K562 (cell line): ENCODE measurements at regions not wholly inside any gene's neighbourhood (a gene's known extent, or its start where the extent isn't known, plus 50 kb on each side); places are given as distances from the start of the nearest gene placed in this dataset.

Source experiments
- ATAC-seq: fragments of 200-7000 bp; cut with Tn5 transposase; 3 replicates; pipeline ENCODE4 v1.9.1; 2020; ENCODE audit warnings: moderate library complexity
- BruUV-seq: library from RNA; stranded (reverse); fragments of 400-500 nt; replicated peaks from 2 replicates; lab custom pipeline; 2021; lab: Mats Ljungman, UMichigan
- CTCF ChIA-PET: fragments of 300-600 bp; formaldehyde crosslinking; extraction: SDS; loops from one replicate; lab custom pipeline; 2021; ENCODE audit warnings: low intra/inter-chr PET ratio; lab: Yijun Ruan, JAX
- POLR2A ChIA-PET: fragments of 300-600, 350-650 bp; sonication (Branson Sonifier 250); formaldehyde crosslinking; extraction: SDS; loops from one replicate; lab custom pipeline; 2021; ENCODE audit warnings: antibody characterized with exemption, inconsistent platforms; lab: Yijun Ruan, JAX
- DNase-seq, 4 experiments: peaks; one replicate each; pipeline versions ENCODE4 v3.0.0 to v3.0.0-alpha.2; 2011 to 2018; ENCODE audit warnings: low spot score in 3 of 4, mixed read lengths in 3 of 4; ENCODE audit errors: extremely low read depth in 1 of 4
- FAIRE-seq: peaks from 2 replicates; lab custom pipeline; 2011; peaks lifted over from hg19 to GRCh38; lab: Jason Lieb, UNC
- H2AFZ ChIP-seq: 2 replicates; pipeline ENCODE4 v1.6.0; 2011; ENCODE audit warnings: low read depth, low read length, control low read depth, inconsistent platforms
- H3K27ac ChIP-seq: fragments of 200-600 bp; 3 replicates; pipeline ENCODE4 v1.8.0; 2011; ENCODE audit warnings: low read depth, mild to moderate bottlenecking, control low read depth, inconsistent platforms, low read length, moderate library complexity, mixed read lengths; ENCODE audit errors: extremely low read depth
- H3K27me3 ChIP-seq, 2 experiments: fragments of 300-600 bp in 1 of 2; 2 replicates in 1 of 2; 3 replicates in 1 of 2; pipeline versions ENCODE4 v1.6.0 to v1.8.0; 2011; ENCODE audit warnings: inconsistent platforms in 2 of 2, low read length in 2 of 2, mild to moderate bottlenecking in 1 of 2, mixed read lengths in 1 of 2, moderate library complexity in 1 of 2; ENCODE audit not compliant: control insufficient read depth in 2 of 2, insufficient read depth in 2 of 2
- H3K36me3 ChIP-seq: fragments of 300-600 bp; 3 replicates; pipeline ENCODE4 v1.8.0; 2011; ENCODE audit warnings: mild to moderate bottlenecking, low read length, inconsistent platforms; ENCODE audit not compliant: control insufficient read depth, insufficient read depth
- H3K4me1 ChIP-seq, 2 experiments: fragments of 200-600 bp in 1 of 2; replicated peaks in 1 of 2; 2 replicates in 1 of 2; 3 replicates in 1 of 2; pipeline versions ENCODE4 v1.5.1 to v1.8.0; 2011; ENCODE audit warnings: inconsistent platforms in 2 of 2, low read length in 2 of 2, mild to moderate bottlenecking in 1 of 2, mixed read lengths in 1 of 2, moderate library complexity in 1 of 2; ENCODE audit not compliant: control insufficient read depth in 2 of 2, insufficient read depth in 2 of 2
- H3K4me2 ChIP-seq: 2 replicates; pipeline ENCODE4 v1.6.1; 2011; ENCODE audit warnings: low read length, control low read depth, inconsistent platforms, mixed read lengths; ENCODE audit not compliant: insufficient read depth
- H3K4me3 ChIP-seq: fragments of 200-600 bp; sonication (generic), shearing (Covaris generic); 2 replicates; pipeline ENCODE4 v1.5.1; 2016; ENCODE audit warnings: control low read depth, inconsistent platforms
- H3K79me2 ChIP-seq: fragments of 200-600 bp; 3 replicates; pipeline ENCODE4 v1.8.0; 2011; ENCODE audit warnings: low read length, inconsistent platforms; ENCODE audit not compliant: control insufficient read depth, insufficient read depth
- H3K9ac ChIP-seq, 2 experiments: 2 replicates each; pipeline versions ENCODE4 v1.6.0 to v1.6.1; 2011; ENCODE audit warnings: low read depth in 2 of 2, low read length in 2 of 2, control low read depth in 1 of 2, inconsistent platforms in 1 of 2, mild to moderate bottlenecking in 1 of 2, mixed read lengths in 1 of 2; ENCODE audit not compliant: insufficient read depth in 1 of 2
- H3K9me1 ChIP-seq: one replicate; pipeline ENCODE4 v1.6.0; 2011; ENCODE audit warnings: inconsistent platforms, mild to moderate bottlenecking, low read length, moderate library complexity; ENCODE audit not compliant: control insufficient read depth, insufficient read depth
- H3K9me3 ChIP-seq: replicated peaks from 2 replicates; pipeline ENCODE4 v1.5.1; 2011; ENCODE audit warnings: low read depth, low read length, inconsistent platforms; ENCODE audit not compliant: control insufficient read depth, insufficient read depth
- H4K20me1 ChIP-seq: replicated peaks from 2 replicates; pipeline ENCODE4 v1.6.1; 2011; ENCODE audit warnings: low read length, inconsistent platforms, mixed read lengths; ENCODE audit not compliant: control insufficient read depth, insufficient read depth
- ATF1 ChIP-seq, 2 experiments: fragments of 450-650 bp in 1 of 2; IDR thresholded peaks; 2 replicates each; pipeline ENCODE4 v1.6.1; 2016; ENCODE audit warnings: missing compliant biosample characterization in 1 of 2, missing genetic modification characterization in 1 of 2
- CBFA2T2 ChIP-seq: fragments of 450-650 bp; conservative IDR thresholded peaks from 2 replicates; pipeline ENCODE4 v1.6.1; 2017; ENCODE audit warnings: mild to moderate bottlenecking
- FOSL1 ChIP-seq: fragments of 200-800 bp; sonication (Bioruptor generic); conservative IDR thresholded peaks from 2 replicates; pipeline ENCODE4 v1.6.1; 2016; ENCODE audit warnings: missing genetic modification characterization, missing compliant biosample characterization
- JUNB ChIP-seq: fragments of 450-650 bp; formaldehyde crosslinking; conservative IDR thresholded peaks from 2 replicates; pipeline ENCODE4 v1.4.0; 2020; ENCODE audit warnings: mild to moderate bottlenecking
- NFIX ChIP-seq: fragments of 250-450 bp; sonication (Bioruptor Pico); IDR thresholded peaks from 2 replicates; pipeline ENCODE4 v1.4.0; 2020; ENCODE audit warnings: low read depth, mild to moderate bottlenecking, moderate library complexity
- NR1H2 ChIP-seq: sonication (generic); formaldehyde crosslinking; IDR thresholded peaks from 2 replicates; pipeline ENCODE4 v1.4.0; 2020; ENCODE audit warnings: mild to moderate bottlenecking, missing genetic modification reagents
- PCBP1 ChIP-seq: fragments of 200-400 bp; formaldehyde crosslinking; IDR thresholded peaks from 2 replicates; pipeline ENCODE4 v1.6.1; 2018; ENCODE audit warnings: mild to moderate bottlenecking, low read depth, low read length; ENCODE audit not compliant: poor library complexity, severe bottlenecking
- RHOXF2B ChIP-seq: fragments of 250-450 bp; sonication (Bioruptor Pico); conservative IDR thresholded peaks from 2 replicates; pipeline ENCODE4 v1.5.1; 2021
- SIN3B ChIP-seq: fragments of 450-650 bp; IDR thresholded peaks from 2 replicates; pipeline ENCODE4 v1.6.1; 2017; ENCODE audit warnings: low read depth, mild to moderate bottlenecking, moderate library complexity
- STAG1 ChIP-seq: sonication (generic); formaldehyde crosslinking; IDR thresholded peaks from 2 replicates; pipeline ENCODE4 v1.5.0; 2020; ENCODE audit warnings: missing genetic modification reagents, borderline replicate concordance
- TEAD4 ChIP-seq, 2 experiments: sonication (generic) in 1 of 2; formaldehyde crosslinking in 1 of 2; IDR thresholded peaks; 2 replicates each; pipeline versions ENCODE4 v1.6.1 to v1.8.0; 2012 to 2022; ENCODE audit warnings: borderline replicate concordance in 1 of 2, inconsistent platforms in 1 of 2, low read length in 1 of 2, mild to moderate bottlenecking in 1 of 2, missing genetic modification reagents in 1 of 2
- VEZF1 ChIP-seq: fragments of 200-800 bp; sonication (Bioruptor generic); IDR thresholded peaks from 2 replicates; pipeline ENCODE4 v1.6.1; 2017; ENCODE audit warnings: missing genetic modification characterization, missing compliant biosample characterization
- ZNF583 ChIP-seq: fragments of 250-450 bp; sonication (Bioruptor Pico); IDR thresholded peaks from 2 replicates; pipeline ENCODE4 v1.4.0; 2020
- ZNF584 ChIP-seq: fragments of 200-800 bp; sonication (Bioruptor generic); IDR thresholded peaks from 2 replicates; pipeline ENCODE4 v1.6.1; 2016; ENCODE audit warnings: low read depth, mild to moderate bottlenecking, missing genetic modification characterization, missing compliant biosample characterization
- WGBS: fragments of 100-300 bp; shearing (Covaris generic); methylation state at CpG from one replicate; pipeline ENCODE4 v1.1.6; 2016; ENCODE audit warnings: low coverage, mixed read lengths; ENCODE audit not compliant: insufficient coverage; ENCODE audit errors: missing lambda C conversion rate; 5-methylcytosine and 5-hydroxymethylcytosine counted together
- in situ Hi-C: fragments of 300-500 bp; cut with MboI; formaldehyde crosslinking; loops from 4 replicates; pipeline ENCODE4 v1.15.0; 2018; ENCODE audit warnings: inconsistent platforms, mixed read lengths
- intact Hi-C: fragments of 100-400 bp; cut with micrococcal nuclease; formaldehyde crosslinking; loops from 2 replicates; pipeline ENCODE4 v1.14.2; 2022
- TF ChIP-seq, protein P1 (sequence below): fragments of 450-650 bp; formaldehyde crosslinking; conservative IDR thresholded peaks from 2 replicates; pipeline ENCODE4 v1.4.0; 2022; ENCODE audit warnings: mild to moderate bottlenecking, missing genetic modification characterization
- TF ChIP-seq, protein P2 (sequence below), 2 experiments: IDR thresholded peaks; 2 replicates each; pipeline ENCODE4 v1.6.1; 2012; ENCODE audit warnings: improper control_type of control experiment in 2 of 2, low read depth in 2 of 2, low read length in 2 of 2, borderline replicate concordance in 1 of 2
- TF ChIP-seq, protein P3 (sequence below): sonication (generic); formaldehyde crosslinking; IDR thresholded peaks from 2 replicates; pipeline ENCODE4 v1.9.0; 2022; ENCODE audit warnings: mild to moderate bottlenecking, missing genetic modification reagents

GRCh38 chr16:86327321-86327720, 183.0 kb upstream of the FOXF1 start:
- Histone ChIP-seq H3K9me3 (no peaks in the 10 kb centered on the region), H3K27me3 (peaks cover 2 to 52% of the 10 kb centered on the region in 2 experiments; a peak in 2 of 5 replicates), H3K4me2 (no peak overlapping the region), H4K20me1 (peaks cover 4% of the 10 kb centered on the region; the same call in 1 of the 2 replicates), H3K4me1 (no peaks in the 10 kb centered on the region), H2AFZ (no peak overlapping the region), H3K36me3 (no peaks in the 10 kb centered on the region), H3K79me2 (no peaks in the 10 kb centered on the region), H3K27ac (no peak overlapping the region), H3K9ac (no peak overlapping the region), H3K4me3 (no peak overlapping the region), H3K9me1 (no peaks in the 10 kb centered on the region)
- FAIRE-seq (no peak), ATAC-seq (no peak), DNase-seq (no peak)
- BruUV-seq = no TSS peak
- WGBS = 2% methylated on average over 10 of the region's 10 CpGs
- POLR2A ChIA-PET = no interaction called here
- intact Hi-C loops = no loop called here
- CTCF ChIA-PET = no interaction called here
- in situ Hi-C loops = no loop called here
- TF ChIP-seq, protein P1, sequence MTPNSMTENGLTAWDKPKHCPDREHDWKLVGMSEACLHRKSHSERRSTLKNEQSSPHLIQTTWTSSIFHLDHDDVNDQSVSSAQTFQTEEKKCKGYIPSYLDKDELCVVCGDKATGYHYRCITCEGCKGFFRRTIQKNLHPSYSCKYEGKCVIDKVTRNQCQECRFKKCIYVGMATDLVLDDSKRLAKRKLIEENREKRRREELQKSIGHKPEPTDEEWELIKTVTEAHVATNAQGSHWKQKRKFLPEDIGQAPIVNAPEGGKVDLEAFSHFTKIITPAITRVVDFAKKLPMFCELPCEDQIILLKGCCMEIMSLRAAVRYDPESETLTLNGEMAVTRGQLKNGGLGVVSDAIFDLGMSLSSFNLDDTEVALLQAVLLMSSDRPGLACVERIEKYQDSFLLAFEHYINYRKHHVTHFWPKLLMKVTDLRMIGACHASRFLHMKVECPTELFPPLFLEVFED (CRISPR knock-in tag) = no peak
- TF ChIP-seq, protein P2, sequence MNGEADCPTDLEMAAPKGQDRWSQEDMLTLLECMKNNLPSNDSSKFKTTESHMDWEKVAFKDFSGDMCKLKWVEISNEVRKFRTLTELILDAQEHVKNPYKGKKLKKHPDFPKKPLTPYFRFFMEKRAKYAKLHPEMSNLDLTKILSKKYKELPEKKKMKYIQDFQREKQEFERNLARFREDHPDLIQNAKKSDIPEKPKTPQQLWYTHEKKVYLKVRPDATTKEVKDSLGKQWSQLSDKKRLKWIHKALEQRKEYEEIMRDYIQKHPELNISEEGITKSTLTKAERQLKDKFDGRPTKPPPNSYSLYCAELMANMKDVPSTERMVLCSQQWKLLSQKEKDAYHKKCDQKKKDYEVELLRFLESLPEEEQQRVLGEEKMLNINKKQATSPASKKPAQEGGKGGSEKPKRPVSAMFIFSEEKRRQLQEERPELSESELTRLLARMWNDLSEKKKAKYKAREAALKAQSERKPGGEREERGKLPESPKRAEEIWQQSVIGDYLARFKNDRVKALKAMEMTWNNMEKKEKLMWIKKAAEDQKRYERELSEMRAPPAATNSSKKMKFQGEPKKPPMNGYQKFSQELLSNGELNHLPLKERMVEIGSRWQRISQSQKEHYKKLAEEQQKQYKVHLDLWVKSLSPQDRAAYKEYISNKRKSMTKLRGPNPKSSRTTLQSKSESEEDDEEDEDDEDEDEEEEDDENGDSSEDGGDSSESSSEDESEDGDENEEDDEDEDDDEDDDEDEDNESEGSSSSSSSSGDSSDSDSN (IDR thresholded peaks at IDR 0.05; ENCODE audit: borderline replicate concordance in 1 of 2, low read depth in 2 of 2, low read length in 2 of 2) = no peak
- TF ChIP-seq SIN3B (no peak), VEZF1 (no peak), RHOXF2B (CRISPR knock-in tag) (no peak), STAG1 (CRISPR knock-in tag) (no peak), FOSL1 (tag) (no peak), ATF1 (CRISPR knock-in tag; IDR thresholded peaks at IDR 0.05) (no peak), ATF1 (tag; IDR thresholded peaks at IDR 0.05) (no peak), NR1H2 (CRISPR knock-in tag) (no peak), JUNB (CRISPR knock-in tag) (no peak), PCBP1 (no peak), NFIX (CRISPR knock-in tag) (no peak), ZNF583 (CRISPR knock-in tag) (no peak), CBFA2T2 (no peak), TEAD4 (IDR thresholded peaks at IDR 0.05; ENCODE audit: low read length) (no peak), TEAD4 (CRISPR knock-in tag; IDR thresholded peaks at IDR 0.05; ENCODE audit: borderline replicate concordance) (no peak), ZNF584 (CRISPR knock-in tag) (no peak)
- TF ChIP-seq, protein P3, sequence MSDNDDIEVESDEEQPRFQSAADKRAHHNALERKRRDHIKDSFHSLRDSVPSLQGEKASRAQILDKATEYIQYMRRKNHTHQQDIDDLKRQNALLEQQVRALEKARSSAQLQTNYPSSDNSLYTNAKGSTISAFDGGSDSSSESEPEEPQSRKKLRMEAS = no peak
